Esophagus (tissue), 2 donors: ENCODE measurements at regions not wholly inside any gene's neighbourhood (a gene's known extent, or its start where the extent isn't known, plus 50 kb on each side); places are given as distances from the start of the nearest gene placed in this dataset.

Source experiments
- H3K27ac ChIP-seq, 2 donors: one replicate each; pipeline ENCODE4 v1.5.1; 2013; ENCODE audit warnings: low read depth in 2 of 2, mild to moderate bottlenecking in 2 of 2, inconsistent platforms in 1 of 2, low read length in 1 of 2, moderate library complexity in 1 of 2
- H3K27me3 ChIP-seq, 2 donors: one replicate each; pipeline ENCODE4 v1.6.1; 2013; ENCODE audit warnings: low read length in 2 of 2, control low read depth in 1 of 2, mild to moderate bottlenecking in 1 of 2; ENCODE audit not compliant: insufficient read depth in 2 of 2, control insufficient read depth in 1 of 2
- H3K36me3 ChIP-seq, 2 donors: one replicate each; pipeline ENCODE4 v1.6.1; 2013; ENCODE audit warnings: low read length in 1 of 2; ENCODE audit not compliant: control insufficient read depth in 2 of 2, insufficient read depth in 2 of 2
- H3K4me1 ChIP-seq, 2 donors: one replicate each; pipeline ENCODE4 v1.6.1; 2013; ENCODE audit warnings: low read length in 1 of 2; ENCODE audit not compliant: control insufficient read depth in 2 of 2, insufficient read depth in 2 of 2
- H3K4me3 ChIP-seq, 2 donors: one replicate each; pipeline ENCODE4 v1.5.1; 2013; ENCODE audit warnings: low read length in 2 of 2, mild to moderate bottlenecking in 2 of 2, low read depth in 1 of 2, moderate library complexity in 1 of 2
- H3K9me3 ChIP-seq, 2 donors: one replicate each; pipeline ENCODE4 v1.6.1; 2013; ENCODE audit warnings: mild to moderate bottlenecking in 2 of 2, low read depth in 1 of 2, low read length in 1 of 2, moderate library complexity in 1 of 2; ENCODE audit not compliant: control insufficient read depth in 2 of 2, insufficient read depth in 1 of 2
- WGBS, 2 donors: extraction: QIAGEN DNeasy Blood & Tissue Kit; methylation state at CpG; one replicate each; pipeline ENCODE4 v1.1.7; 2013; 5-methylcytosine and 5-hydroxymethylcytosine counted together
- donor health status: healthy with polysubstance abuse.
- donor health status: Bipolar disorder and iron deficiency.

DNA sequence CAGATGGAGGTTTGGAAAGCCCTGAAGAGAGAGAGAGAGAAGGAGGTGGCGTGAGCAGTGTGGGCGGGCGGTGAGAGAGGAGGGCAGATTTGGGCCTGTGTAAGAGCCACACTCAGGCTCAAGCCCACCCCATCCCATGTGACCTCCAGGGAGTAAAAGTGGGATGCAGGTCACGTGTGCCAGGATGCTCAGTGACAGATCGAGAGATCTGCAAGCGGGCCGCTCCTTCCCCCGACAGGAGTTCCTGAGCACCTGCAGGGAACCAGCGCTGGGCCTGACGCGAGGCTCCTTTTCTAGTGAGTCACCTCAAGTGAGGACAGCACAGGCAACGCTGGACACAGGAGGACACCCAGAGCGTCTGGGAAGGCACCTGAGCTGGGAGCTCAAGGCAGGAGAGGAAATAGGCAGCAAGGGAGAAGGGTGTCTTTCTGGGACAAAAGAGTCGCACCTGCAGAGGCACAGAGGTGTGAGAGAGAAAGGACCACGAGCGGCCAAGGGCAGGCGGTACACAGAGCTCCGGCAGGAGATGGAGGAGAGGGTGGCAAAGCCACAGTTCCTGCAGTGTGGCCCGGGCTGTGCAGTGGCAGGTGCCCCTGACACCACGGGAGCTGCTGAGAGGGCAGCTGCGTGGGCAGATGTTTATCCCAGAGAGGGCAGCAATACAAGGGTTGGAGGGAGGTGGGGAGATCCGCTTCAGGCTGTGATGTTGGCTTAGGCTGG lies 1294.8 kb downstream of the TBC1D22A start:
- H3K4me1 ChIP-seq: no peaks in the 10 kb centered on the region
- H3K27me3 ChIP-seq: no peaks in the 10 kb centered on the region
- 83% methylated on average over 22 of the region's 22 CpGs for WGBS, 2 donors
- H3K27ac ChIP-seq: no peak overlapping the region
- peaks cover 0 to 3% of the 10 kb centered on the region in 2 donors for H3K9me3 ChIP-seq
- H3K4me3 ChIP-seq: no peak overlapping the region
- H3K36me3 ChIP-seq: no peaks in the 10 kb centered on the region

- no peaks in the 10 kb centered on the region for H3K4me1 ChIP-seq
- H3K9me3 ChIP-seq: peaks cover 0 to 3% of the 10 kb centered on the region in 2 donors
- no peaks in the 10 kb centered on the region for H3K36me3 ChIP-seq
- WGBS, 2 donors: 66 to 77% methylated on average over 11 of the region's 11 CpGs
- H3K4me3 ChIP-seq: no peak overlapping the region
- H3K27me3 ChIP-seq: no peaks in the 10 kb centered on the region
- H3K27ac ChIP-seq: no peak overlapping the region
These were observed 1293.4 kb downstream of the TBC1D22A start for GRCh38 chr22:48055827-48056226.

- H3K9me3 ChIP-seq: peaks cover 0 to 3% of the 10 kb centered on the region in 2 donors
- no peak overlapping the region for H3K27ac ChIP-seq
- H3K36me3 ChIP-seq: no peaks in the 10 kb centered on the region
- 86 to 92% methylated on average over 1 of the region's 1 CpG for WGBS, 2 donors
- H3K4me3 ChIP-seq: no peak overlapping the region
- H3K27me3 ChIP-seq: no peaks in the 10 kb centered on the region
- H3K4me1 ChIP-seq: no peaks in the 10 kb centered on the region
These were observed 1292.7 kb downstream of the TBC1D22A start for GRCh38 chr22:48055185-48055584.

DNA sequence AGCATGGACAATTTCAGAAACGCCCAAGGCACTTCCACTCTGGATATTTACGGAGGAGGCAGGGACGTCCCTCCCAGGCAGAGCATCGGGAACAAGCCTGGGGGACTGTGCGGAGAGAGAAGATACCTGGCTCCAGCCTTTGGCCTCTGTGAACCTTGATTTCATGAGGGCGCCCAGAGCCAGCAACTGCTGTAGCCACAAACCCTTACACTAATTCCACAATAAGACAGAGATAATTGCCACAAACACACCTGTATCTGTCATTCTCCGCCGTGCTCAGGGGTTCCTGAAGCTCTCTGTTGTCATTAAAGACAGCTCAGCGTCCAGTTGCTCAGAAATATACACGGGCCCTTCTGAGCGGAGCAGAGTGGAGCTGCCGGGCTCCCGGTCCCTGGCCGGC lies 1292.1 kb downstream of the TBC1D22A start:
- no peaks in the 10 kb centered on the region for H3K36me3 ChIP-seq
- H3K27ac ChIP-seq: no peak overlapping the region
- H3K4me3 ChIP-seq: no peak overlapping the region
- H3K4me1 ChIP-seq: no peaks in the 10 kb centered on the region
- peaks cover 0 to 3% of the 10 kb centered on the region in 2 donors for H3K9me3 ChIP-seq
- no peaks in the 10 kb centered on the region for H3K27me3 ChIP-seq
- WGBS, 2 donors: 74 to 77% methylated on average over 14 of the region's 14 CpGs

DNA sequence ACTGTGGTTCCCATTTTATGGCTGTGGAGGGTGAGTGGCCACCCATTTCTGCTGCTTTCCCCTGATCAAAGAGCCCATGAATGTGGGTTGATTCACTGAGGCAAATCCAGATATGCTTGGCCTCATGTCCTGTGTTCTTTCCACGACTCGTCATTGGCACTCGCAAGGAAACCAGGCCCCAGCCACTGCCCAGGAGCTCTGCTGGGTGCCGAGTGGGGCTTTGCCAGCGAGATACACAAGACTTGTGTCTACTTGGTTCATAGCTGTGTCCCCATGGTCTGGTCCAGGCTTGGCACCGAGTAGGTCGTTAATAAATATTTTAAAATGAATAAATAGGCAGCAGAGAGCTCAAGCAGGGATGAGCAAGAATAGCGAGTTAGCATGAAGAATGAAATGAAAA lies 1291.5 kb downstream of the TBC1D22A start:
- Histone ChIP-seq H3K27me3 (no peaks in the 10 kb centered on the region), H3K4me1 (no peaks in the 10 kb centered on the region), H3K27ac (no peak overlapping the region), H3K4me3 (no peak overlapping the region), H3K9me3 (peaks cover 0 to 3% of the 10 kb centered on the region in 2 donors), H3K36me3 (no peaks in the 10 kb centered on the region)
- 86% methylated on average over 8 of the region's 8 CpGs for WGBS, 2 donors

DNA sequence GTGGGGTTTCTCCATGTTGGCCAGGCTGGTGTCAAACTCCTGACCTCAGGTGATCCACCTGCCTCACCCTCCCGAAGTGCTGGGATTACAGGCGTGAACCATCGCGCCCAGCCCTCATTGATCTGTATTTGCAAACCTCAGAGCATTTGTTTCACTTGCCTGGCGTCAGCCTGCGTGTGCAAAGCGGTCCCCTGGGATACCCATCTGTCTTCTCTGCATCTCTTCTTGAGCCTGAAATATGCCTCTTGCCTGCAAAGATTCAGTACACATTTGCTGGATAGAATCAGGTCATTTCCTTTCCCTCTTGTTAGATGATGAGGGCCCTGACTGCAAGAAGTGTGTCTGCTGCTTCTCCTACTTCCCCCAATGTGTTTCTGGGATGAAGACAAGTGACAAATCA lies 1291.0 kb downstream of the TBC1D22A start:
- H3K27me3 ChIP-seq: no peaks in the 10 kb centered on the region
- H3K27ac ChIP-seq: no peak overlapping the region
- WGBS, 2 donors: 81 to 85% methylated on average over 7 of the region's 7 CpGs
- H3K36me3 ChIP-seq: no peaks in the 10 kb centered on the region
- H3K9me3 ChIP-seq: peaks cover 0 to 3% of the 10 kb centered on the region in 2 donors
- H3K4me1 ChIP-seq: no peaks in the 10 kb centered on the region
- H3K4me3 ChIP-seq: no peak overlapping the region

- no peaks in the 10 kb centered on the region for H3K36me3 ChIP-seq
- H3K4me3 ChIP-seq: no peak overlapping the region
- peaks cover 0 to 3% of the 10 kb centered on the region in 2 donors for H3K9me3 ChIP-seq
- H3K4me1 ChIP-seq: no peaks in the 10 kb centered on the region
- H3K27me3 ChIP-seq: no peaks in the 10 kb centered on the region
- no peak overlapping the region for H3K27ac ChIP-seq
- 63 to 76% methylated on average over 7 of the region's 7 CpGs for WGBS, 2 donors
These were observed 1290.1 kb downstream of the TBC1D22A start for GRCh38 chr22:48052621-48052890.

DNA sequence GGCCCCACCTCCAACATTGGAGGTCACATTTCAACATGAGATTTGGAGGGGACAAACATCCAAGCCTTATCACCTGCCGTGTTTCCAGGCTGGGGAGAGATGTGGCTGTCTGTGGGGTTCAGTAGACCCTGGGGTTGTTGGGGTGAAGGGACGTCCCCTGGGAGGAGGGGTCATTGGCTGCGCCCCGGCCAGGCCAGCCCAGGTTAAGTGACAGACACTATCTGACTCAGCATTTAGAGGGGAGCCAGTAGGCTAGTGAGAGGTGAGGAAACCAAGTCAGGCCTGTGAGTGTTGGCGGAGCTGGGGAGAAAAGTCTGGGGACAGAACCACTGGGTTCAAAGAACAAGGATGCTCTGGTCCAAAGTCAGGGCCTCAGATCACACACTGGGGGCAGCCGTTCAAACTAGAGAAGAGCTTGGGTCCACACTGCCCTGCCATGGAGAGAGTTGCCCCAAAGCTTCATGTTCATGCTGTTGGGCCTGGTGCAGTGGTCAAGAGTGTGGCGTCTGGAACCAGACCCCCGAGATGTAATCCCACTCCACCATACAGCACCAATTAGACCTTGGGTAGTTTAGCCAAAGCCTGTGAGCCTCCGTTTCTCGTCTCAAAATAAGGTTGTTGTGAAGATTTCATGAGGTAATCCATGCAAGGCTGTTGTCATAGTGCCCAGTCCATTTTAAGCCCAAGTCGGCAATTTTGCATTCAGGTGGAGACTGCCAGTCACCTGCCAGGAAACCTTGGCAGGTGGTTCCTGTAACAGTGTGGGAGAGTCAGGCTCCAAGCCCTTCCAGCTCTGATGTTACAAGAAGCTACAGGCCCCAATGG lies 1289.6 kb downstream of the TBC1D22A start:
- 79 to 80% methylated on average over 11 of the region's 11 CpGs for WGBS, 2 donors
- Histone ChIP-seq H3K27ac (no peak overlapping the region), H3K4me1 (no peaks in the 10 kb centered on the region), H3K4me3 (no peak overlapping the region), H3K9me3 (peaks cover 0 to 3% of the 10 kb centered on the region in 2 donors), H3K27me3 (no peaks in the 10 kb centered on the region), H3K36me3 (no peaks in the 10 kb centered on the region)

- Histone ChIP-seq H3K4me3 (no peak overlapping the region), H3K36me3 (no peaks in the 10 kb centered on the region), H3K9me3 (peaks cover 0 to 3% of the 10 kb centered on the region in 2 donors), H3K27ac (no peak overlapping the region), H3K4me1 (no peaks in the 10 kb centered on the region), H3K27me3 (no peaks in the 10 kb centered on the region)
- 85 to 86% methylated on average over 7 of the region's 7 CpGs for WGBS, 2 donors
These were observed 1288.4 kb downstream of the TBC1D22A start for GRCh38 chr22:48050836-48051235.

GRCh38 chr22:48049116-48049515 lies 1286.7 kb downstream of the TBC1D22A start:
- Histone ChIP-seq H3K27ac (no peak overlapping the region), H3K27me3 (no peaks in the 10 kb centered on the region), H3K9me3 (peaks cover 0 to 3% of the 10 kb centered on the region in 2 donors), H3K4me1 (no peaks in the 10 kb centered on the region), H3K36me3 (no peaks in the 10 kb centered on the region), H3K4me3 (no peak overlapping the region)
- 66 to 70% methylated on average over 10 of the region's 10 CpGs for WGBS, 2 donors
